DOHH2 (cell line): ENCODE measurements at regions not wholly inside any gene's neighbourhood (a gene's known extent, or its start where the extent isn't known, plus 50 kb on each side); places are given as distances from the start of the nearest gene placed in this dataset.
"Not testable (repeated sequence)": the region's sequence is repeated elsewhere in the genome, so short reads cannot be mapped to it uniquely, and the experiment has no call there.

Experiments
- CTCF ChIP-seq: fragments of 200-600 bp; sonication (generic); IDR thresholded peaks from one replicate; pipeline ENCODE4 v1.5.1; 2014; ENCODE audit warnings: antibody characterized with exemption, mild to moderate bottlenecking, low read depth, low read length; ENCODE audit not compliant: poor library complexity, severe bottlenecking
- EZH2phosphoT487 ChIP-seq: fragments of 200-600 bp; sonication (generic); IDR thresholded peaks from 2 replicates; pipeline ENCODE4 v1.6.1; 2017; ENCODE audit warnings: borderline replicate concordance, mild to moderate bottlenecking, antibody characterized with exemption, low read length, moderate library complexity, mixed read lengths

GRCh38 chr4:33853670-33854069, 2390.6 kb downstream of the ARAP2 start:
- not testable (repeated sequence) for TF ChIP-seq CTCF, EZH2phosphoT487
